ENCODE measurements at regions not wholly inside any gene's neighbourhood (a gene's known extent, or its start where the extent isn't known, plus 50 kb on each side); places are given as distances from the start of the nearest gene placed in this dataset.
"Not testable (repeated sequence)": the region's sequence is repeated elsewhere in the genome, so short reads cannot be mapped to it uniquely, and the experiment has no call there.

DNA sequence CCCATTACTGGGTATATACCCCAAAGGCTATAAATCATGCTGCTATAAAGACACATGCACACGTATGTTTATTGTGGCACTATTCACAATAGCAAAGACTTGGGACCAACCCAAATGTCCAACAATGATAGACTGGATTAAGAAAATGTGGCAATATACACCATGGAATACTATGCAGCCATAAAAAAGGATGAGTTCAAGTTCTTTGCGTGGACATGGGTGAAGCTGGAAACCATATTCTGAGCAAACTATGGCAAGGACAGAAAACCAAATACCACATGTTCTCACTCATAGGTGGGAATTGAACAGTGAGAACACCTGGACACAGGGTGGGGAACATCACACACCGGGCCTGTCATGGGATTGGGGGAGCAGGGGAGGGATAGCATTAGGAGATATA, 54.4 kb upstream of the MUCL1 start:
- not testable (repeated sequence) for DNase-seq (ENCODE audit: low read depth in 3 of 3)

DNA sequence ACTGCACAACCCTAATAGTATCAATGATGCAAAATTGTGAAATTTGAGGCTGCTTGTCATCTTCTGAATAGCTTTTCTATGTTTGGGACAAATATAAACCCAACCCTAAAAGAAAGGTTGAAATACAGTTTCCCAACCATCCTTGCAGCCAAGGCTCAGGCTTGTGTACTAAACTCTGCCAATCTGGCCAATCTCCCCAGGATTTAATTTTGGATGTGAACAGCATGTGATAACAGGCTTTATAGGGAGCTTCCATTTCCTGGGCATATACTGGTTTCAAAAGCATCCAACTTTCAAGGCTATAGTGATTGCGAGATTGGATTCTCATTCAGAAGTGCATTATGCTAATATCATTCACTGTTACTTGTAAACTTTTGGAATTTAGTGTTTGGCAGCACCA, 55.7 kb upstream of the MUCL1 start:
- DNase-seq (ENCODE audit: low read depth in 3 of 3) = no peak

DNA sequence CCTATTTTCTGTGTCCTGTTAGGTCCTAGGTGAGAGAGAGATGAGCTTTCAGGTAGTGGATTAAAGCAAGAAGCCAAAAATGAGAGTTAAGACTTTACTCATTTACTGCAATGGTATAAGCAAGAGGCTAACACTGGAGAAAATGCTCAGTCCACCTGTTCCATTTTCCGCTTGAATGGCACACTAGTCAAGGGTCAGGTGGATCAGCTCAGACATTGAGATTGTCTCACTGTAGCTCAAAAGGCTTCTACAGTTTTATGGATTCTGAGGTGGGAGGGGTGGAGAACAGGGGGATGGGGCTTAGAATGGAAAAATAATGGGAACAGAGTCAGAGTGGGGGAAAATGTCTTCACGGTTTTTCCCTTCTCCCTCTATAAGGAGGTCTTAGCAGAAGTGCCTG, 57.3 kb upstream of the MUCL1 start:
- DNase-seq (ENCODE audit: low read depth in 3 of 3) = no peak

DNA sequence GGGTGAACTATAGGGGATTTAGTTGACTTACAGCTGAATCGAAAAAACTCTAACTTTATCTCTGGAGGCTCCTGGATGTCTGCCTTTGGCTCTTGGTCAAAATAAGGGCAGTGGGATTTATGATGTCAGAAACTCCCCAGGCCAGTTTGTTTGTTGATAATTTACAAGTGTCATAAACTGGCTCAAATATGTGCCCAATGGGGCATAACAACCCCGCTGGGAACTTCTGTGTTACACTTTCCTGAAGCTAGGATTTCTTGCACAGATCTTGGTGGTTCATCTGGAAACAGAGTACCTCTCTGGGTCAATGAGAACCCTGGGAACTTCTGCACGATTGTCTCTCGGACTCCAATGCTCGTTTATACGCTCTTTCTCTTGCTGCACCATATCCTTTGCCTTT, 58.7 kb upstream of the MUCL1 start:
- no peak for DNase-seq (ENCODE audit: low read depth in 3 of 3)

DNA sequence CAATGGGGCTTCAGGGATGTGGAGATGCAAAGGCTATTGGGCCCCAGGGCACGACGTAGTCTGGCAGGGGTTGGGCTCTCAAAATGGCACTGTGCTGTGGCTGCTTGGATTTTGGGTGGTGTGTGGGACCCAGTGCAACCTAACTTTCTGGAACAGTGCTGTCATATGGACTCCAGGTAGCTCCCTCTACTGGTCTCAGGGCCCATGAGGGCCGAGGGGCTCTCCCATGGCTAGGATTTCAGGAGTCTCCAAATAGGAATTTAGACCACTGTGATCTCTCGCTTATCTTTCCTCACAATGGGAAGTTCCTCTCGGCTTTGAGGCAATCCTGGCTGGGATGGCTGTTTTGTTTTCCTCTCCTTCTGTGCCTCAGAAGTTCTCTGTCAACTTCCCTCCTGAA, 68.2 kb upstream of the MUCL1 start:
- no peak for DNase-seq (ENCODE audit: low read depth in 3 of 3)

DNA sequence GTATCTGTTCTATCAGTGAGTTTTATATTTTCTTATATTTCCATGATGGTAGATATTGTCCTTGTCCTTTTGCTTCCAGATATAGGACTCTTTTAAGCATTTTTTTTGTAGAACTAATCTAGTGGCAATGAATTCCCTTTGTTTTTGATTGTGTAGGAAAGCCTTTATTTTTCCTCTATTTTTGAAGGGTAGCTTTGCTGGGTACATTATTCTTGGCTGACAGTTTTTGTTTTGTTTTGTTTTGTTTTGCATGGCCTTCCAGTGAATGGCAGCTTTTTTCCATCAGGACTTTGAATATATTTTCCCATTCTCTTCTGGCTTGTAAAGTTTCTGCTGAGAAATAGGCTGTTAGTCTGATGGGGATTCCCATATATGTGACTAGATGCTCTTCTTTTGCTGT, 70.2 kb upstream of the MUCL1 start:
- no peak for DNase-seq (ENCODE audit: low read depth in 3 of 3)

DNA sequence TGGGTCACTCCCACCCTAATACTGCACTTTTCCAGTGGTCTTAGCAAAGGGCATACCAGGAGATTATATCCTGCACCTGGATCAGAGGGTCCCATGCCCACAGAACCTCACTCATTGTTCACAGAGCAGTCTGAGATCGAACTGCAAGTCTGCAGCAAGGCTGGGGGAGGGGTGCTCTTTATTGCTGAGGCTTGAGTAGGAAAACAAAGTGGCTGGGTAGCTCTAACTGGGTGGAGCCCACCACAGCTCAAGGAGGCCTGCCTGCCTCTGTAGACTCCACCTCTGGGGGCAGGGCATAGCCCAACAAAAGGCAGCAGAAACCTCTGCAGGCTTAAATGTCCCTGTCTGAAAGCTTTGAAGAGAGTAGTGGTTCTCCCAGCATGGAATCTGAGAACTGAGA, 77.3 kb upstream of the MUCL1 start:
- not testable (repeated sequence) for DNase-seq (ENCODE audit: low read depth in 3 of 3)

DNA sequence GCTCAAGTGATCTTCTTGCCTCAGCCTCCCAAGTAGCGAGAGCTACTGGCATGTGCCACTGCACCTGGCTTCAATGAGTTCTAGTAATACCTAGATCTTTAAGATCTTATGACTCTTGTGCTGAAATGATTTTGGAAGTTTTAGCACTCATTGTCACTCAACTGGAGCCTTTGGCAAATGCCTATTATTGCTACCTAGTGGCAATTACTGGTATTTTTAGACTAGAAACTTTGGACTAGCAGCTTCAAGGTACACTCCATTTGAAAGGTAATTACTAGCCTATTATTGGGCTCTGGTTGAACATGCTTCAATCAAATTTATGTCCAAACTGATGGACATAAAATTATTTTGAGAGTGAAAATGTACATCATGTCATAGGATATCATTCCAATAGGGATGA, 80.7 kb upstream of the MUCL1 start:
- no peak for DNase-seq (ENCODE audit: low read depth in 3 of 3)

DNA sequence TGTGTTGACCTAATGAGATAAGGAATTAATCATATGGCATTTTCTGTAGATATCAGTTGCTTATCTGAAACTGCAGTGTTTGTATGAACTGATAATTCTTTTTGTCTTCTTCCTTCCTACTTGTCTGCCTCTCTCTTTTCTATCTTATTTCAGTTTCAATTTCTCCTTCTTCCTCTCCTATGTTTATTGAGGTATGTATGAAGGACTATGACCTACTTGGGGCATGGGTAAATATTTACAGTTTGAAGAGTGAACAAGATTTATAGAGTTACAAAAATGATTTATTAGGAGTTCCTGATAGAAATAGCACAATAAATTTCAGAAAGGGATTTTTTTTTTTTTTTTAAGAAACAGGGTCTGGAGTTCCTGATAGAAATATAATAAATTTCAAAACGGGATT, 88.7 kb upstream of the MUCL1 start:
- DNase-seq (ENCODE audit: low read depth in 3 of 3) = no peak

DNA sequence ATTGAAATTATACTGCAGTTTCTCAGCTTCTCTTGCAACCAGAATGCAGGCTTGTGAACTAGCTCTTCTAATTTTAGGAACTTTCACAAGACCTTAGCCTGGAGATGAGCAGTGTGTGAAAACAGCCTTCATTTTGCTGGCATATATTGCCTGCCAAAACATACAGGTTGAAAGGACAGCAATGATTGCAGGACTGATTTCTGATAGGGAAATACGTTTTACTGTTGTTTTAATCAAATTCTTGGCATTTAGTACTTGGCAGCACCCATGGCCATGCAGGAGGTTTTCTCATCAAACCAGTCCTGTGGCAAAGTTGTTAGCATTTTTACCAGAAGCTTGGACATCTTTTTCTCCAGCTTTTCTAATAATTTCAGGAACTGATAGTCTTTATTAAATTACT, 91.9 kb upstream of the MUCL1 start:
- no peak for DNase-seq (ENCODE audit: low read depth in 3 of 3)

DNA sequence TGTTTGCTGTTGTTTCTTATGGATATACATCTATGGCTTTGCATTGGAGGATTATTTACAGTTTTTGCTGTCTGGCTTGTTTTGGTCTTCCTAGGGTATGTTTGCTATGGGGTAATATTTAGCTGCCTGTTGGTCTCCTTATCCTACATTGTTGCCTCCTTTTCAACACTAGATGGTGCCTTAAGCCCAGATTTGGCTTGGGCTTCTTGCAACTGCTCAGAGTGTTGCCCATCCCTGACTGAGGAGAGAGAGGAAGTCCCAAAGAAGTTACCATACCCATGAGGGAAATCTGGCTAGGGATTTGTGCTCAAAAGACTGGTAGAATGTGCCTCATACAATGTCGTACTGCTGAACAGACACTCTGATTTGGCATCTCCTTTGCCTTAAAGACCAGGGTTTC, 94.6 kb upstream of the MUCL1 start:
- DNase-seq (ENCODE audit: low read depth in 3 of 3) = no peak

DNA sequence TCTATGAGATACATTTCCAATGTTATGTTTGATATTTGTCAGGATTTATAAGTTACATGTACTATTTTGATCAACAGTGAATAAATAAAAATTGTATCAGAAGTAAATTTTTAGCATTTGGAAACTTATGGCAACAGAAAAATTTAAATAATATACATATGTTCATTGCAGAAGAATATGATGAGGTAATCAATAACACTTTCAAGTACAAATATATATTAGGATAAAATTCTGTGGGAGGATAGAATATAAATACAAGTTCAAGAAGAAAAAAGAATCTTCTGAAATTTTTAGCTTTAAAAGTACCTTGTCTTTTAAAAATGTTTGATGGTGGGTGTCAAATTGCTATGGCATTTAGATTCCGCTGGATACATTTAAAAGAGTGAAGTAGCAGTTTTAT, 102.8 kb upstream of the MUCL1 start:
- DNase-seq (ENCODE audit: low read depth in 3 of 3) = no peak

DNA sequence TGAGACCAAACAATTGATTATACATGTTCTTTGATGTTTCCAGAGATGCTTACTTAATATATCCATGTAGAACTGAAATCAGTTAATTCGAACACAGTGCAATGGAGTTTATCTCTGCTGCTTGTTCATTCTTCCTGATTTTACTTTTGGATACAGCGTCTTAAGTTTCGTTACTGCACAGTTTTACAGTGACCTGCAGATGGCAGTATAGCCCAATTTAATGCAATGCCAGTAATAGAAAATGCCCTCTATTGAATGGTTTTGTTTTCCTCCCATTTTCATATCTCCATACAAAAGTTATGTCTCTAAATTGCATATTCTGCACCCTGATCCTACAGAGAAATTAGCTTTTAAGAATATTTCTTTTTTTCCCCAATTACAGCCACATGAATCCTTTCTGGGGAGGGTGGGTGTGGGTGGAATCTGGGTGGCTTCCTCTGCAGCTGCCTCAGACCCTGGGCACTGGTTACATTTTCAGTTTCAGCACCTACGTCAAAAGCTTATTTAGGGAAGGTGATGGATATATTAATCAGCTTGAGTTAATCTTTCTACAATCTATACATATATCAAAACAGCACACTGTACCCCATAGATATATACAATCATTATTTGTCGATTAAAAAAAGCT, 101.1 kb upstream of the DCD start:
- peak in 1 of 3 experiments; percentile 19 for DNase-seq (ENCODE audit: low read depth in 3 of 3)

DNA sequence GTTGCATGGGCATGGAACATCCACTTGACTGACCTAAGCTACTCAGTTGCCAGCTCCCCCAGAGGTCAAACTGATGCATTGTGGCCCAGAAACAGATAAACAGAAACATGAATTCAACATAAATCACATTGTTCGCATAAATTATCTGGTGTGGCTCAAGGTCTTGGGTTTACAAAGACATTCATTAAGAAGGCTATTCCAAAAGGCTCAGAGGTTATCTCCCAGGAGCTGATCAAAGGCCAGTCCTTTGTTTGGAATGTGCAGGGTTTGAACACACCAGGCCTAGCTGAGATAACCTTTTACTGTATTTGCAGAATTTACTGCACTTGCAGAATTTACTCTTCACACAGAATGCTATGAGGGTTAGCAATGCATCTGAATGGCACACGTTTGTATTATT, 96.4 kb upstream of the DCD start:
- no peak for DNase-seq (ENCODE audit: low read depth in 3 of 3)

DNA sequence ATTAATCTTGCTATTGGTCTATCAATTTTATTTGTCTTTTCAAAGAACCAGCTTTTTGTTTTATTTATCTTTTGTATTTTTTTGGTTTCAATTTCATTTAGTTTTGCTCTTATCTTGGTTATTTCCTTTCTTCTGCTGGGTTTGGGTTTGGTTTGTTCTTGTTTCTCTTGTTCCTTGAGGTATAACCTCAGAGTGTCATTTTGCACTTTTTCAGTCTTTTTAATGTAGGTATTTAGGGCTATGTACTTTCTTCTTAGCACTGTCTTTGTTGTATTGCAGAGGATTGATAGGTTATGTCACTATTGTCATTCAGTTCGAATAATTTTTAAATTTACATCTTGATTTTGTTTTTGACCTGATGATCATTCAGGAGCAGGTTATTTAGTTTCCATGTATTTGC, 92.7 kb upstream of the DCD start:
- no peak for DNase-seq (ENCODE audit: low read depth in 3 of 3)

DNA sequence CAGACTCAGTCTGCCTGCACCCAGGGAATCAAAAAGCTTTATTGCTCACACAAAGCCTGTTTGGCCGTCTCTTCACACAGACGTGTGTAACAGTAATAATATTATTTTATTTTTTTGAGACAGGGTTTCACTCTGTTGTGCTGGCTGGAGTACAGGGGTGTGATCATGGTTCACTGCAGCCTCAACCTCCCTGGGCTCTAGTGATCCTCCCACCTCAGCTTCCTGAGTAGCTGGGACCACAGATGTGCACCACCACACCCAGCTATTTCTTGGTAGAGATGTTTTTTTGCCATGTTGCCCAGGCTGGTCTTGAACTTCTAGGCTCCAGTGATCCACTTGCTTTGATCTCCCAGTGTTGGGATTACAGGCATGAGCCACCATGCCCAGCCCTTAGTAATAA, 88.4 kb upstream of the DCD start:
- DNase-seq (ENCODE audit: low read depth in 3 of 3) = no peak

DNA sequence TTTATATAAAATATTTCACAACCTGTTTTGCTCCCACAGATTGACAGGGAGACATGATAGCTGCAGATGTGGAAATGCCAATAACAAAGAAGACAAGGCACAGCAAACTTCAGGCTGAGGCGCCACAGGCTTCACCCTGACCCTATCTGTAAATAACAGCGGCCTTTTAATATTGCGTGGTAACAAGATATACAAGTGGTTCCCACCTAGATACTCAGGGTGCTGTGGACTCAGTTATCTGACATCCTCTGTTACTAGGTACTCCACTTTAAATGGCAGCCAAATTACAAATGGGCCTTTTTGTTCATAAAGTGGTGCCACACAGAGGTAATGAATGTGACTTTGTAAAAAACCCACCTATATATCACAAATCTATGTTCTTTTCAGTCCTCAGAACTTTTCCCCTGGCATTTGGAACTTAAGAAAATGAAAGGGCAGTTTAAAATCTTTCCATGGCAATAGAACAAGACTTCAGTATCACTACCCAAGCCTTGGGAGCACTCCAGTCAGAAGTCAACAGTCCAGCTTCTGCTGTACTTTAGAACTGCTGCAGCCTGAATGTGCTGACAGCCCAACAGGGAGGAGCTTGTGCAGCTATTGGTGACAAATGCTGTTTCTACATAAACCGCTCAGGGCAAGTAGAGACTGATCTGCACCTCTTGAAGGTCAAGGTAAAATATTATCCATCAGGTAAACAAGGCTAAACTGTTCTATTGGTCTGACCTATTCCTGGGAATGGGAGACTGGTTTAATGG, 86.2 kb upstream of the DCD start:
- no peak for DNase-seq (ENCODE audit: low read depth in 3 of 3)

DNA sequence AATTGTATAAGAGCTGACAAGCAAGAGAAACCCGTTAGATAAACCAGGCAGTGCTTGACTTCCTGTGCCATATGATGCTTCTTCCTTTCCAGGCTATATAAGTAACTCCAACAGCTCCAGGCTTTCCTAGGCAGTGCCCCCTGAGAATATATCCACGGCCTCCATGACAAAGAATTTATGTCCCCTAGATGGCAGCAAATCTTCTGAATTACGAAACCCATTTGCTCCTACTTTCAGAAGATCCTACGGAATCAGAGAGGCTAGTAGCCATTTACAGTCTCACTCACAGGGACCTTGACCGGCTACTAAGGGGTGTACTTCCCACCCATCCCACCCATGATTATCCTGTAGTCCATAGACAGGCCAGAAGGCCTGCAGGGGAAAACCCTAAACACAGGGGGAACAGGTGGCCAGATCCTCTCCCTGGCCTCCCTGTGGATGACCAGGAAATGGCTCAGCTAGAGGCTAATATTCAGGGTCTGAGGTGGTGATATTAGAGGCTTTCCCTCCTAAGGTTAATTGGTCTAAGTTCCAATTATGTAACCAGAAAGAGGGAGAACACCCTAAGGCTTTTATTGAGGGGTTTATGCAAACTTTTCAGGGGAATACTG, 77.2 kb upstream of the DCD start:
- DNase-seq (ENCODE audit: low read depth in 3 of 3) = no peak

DNA sequence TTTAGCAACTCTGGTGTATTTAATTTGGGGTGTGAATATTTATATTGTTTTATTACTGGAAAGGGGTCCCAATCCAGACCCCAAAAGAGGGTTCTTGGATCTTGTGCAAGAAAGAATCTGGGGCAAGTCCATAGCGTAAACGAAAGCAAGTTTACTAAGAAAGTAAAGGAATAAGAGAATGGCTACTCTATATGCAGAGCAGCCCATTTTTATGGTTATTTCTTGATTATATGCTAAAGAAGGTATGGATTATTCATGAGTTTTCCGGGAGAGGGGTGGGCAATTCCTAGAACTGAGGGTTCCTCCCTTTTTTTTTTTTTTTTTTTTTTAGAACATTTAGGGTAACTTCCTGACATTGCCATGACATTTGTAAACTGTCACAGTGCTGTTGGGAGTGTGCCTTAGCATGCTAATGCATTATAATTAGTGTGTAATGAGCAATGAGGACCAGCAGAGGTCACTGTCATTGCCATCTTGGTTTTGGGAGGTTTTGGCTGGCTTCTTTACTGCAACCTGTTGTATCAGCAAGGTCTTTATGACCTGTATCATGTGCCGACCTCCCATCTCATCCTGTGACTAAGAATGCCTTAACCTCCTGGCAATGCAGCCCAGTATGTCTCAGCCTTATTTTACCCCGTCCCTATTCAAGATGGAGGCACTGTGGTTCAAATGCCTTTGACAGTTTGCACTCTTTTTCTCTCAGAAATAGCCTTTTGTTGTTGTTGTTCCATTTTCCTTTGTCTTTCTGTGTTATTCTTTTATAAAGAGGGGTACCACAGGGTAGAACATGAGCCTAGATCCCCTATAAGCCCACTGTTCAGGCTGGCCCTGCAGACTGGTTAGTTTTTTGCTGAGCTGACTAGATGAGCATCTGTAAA, 75.5 kb upstream of the DCD start:
- no peak for DNase-seq (ENCODE audit: low read depth in 3 of 3)

DNA sequence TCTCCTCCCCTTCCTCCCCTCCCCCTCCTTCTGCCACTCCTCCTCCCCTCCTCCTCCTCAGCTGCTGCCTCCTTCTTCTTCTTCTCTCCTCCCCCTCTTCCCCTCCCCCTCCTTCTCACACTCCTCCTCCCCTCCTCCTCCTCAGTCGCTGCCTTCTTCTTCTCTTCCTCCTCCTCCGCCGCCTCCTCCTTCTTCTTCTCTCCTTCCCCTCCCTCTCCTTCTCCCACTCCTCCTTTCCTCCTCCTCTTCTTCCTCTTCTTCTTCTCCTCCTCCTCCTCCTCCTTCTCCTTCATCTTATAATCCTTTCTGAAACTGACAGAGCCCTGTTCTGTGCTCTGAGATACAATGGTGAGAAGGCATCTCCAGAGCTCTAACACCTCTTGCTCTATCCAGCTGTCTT, 73.1 kb upstream of the DCD start:
- no peak for DNase-seq (ENCODE audit: low read depth in 3 of 3)

DNA sequence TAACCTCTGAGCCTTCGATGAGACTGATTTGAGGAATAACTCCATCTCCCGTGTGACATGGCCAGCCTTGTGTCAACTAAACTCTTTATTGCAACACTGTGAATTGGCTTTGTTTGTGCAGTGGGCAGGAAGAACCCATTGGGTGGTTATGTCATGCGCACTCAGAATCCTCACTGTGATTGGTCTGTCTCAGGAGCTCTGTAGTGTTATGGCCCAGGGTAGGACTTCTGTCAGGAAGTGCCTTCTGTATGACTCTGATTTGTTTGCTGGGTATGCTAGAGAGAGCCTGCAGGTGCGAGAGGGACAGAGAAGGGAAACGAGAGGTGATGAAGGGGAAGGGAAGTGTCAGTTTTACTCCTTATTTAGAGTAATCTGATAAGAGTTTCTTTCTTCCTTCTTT, 71.5 kb upstream of the DCD start:
- no peak for DNase-seq (ENCODE audit: low read depth in 3 of 3)

DNA sequence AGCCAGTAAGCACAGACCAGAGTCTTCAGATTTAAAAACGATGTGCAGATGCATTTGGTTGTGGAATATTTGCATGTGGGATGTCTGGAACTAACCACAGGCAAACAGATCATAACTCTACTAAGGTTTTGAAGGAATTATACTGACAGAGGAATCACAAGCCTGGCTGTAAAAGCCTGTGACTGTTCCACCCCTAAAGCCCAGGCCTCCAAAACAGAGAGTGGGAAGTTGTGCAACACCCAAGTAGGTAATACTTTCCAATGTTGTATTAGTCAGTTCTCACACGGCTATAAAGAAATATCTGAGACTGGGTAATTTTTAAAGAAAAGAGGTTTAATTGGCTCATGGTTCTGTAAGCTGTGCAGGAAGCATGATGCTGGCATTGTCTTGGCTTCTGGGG, 68.1 kb upstream of the DCD start:
- DNase-seq (ENCODE audit: low read depth in 3 of 3) = no peak
